ENCODE measurements at regions not wholly inside any gene's neighbourhood (a gene's known extent, or its start where the extent isn't known, plus 50 kb on each side); places are given as distances from the start of the nearest gene placed in this dataset.

DNA sequence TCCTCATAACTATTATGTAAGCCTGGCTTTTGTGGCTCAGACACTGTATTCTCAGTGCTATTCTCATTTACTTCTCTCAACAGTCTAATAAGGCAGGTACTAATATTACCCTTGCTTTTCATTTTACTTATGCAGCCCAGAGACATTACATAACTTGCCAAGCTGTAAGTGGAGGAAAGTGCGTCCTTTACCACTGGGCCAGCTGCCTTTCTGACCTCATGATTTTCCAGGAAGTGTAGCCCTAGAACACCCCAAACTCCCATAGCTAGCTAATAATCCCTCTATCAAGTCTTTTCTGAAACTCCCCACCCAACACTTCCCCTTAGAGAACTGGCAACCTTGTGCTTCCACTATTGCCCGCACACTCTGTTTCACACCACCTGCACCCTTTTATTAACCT is 192.9 kb upstream of the HMHB1 start:
- DNase-seq, result no peak
- WGBS, 2 donors, result 79 to 90% methylated on average over 2 of the region's 2 CpGs

DNA sequence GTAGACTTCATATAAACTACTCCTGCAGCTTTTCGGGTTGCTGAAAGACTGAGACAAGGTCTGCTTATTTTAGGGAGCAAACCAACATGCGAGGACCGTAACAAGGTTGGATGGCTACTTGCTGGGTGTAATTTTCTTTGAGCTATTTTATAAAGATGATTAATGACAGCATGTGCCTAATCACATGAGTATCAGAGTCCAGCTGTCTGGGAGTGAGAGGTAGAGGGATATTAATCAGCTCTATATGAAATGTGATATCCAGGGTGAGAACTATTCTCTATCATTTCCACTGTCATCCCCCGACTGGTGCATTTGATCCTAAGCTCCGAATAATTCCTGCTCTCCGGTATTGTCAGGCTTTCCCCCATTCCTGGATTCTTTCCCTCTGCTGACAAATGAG is 193.8 kb upstream of the HMHB1 start:
- Histone ChIP-seq H3K9me3 (no peaks in the 10 kb centered on the region), H3K36me3 (ENCODE audit: low read depth, missing control alignments) (no peaks in the 10 kb centered on the region), H3K27ac (no peak overlapping the region), H3K4me1 (no peaks in the 10 kb centered on the region), H3K27me3 (no peaks in the 10 kb centered on the region), H3K4me3 (no peak overlapping the region)
- TF ChIP-seq POLR2A (IDR thresholded peaks at IDR 0.05), result no peak
- TF ChIP-seq, protein P1, sequence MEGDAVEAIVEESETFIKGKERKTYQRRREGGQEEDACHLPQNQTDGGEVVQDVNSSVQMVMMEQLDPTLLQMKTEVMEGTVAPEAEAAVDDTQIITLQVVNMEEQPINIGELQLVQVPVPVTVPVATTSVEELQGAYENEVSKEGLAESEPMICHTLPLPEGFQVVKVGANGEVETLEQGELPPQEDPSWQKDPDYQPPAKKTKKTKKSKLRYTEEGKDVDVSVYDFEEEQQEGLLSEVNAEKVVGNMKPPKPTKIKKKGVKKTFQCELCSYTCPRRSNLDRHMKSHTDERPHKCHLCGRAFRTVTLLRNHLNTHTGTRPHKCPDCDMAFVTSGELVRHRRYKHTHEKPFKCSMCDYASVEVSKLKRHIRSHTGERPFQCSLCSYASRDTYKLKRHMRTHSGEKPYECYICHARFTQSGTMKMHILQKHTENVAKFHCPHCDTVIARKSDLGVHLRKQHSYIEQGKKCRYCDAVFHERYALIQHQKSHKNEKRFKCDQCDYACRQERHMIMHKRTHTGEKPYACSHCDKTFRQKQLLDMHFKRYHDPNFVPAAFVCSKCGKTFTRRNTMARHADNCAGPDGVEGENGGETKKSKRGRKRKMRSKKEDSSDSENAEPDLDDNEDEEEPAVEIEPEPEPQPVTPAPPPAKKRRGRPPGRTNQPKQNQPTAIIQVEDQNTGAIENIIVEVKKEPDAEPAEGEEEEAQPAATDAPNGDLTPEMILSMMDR (IDR thresholded peaks at IDR 0.05), result no peak
- WGBS, 2 donors, result 68 to 86% methylated on average over 6 of the region's 6 CpGs
- intact Hi-C loops (cut with DNase I; ENCODE audit: low total_unique reads), result no loop called here
- no peak for DNase-seq

More for the DNA sequence above, 192.9 kb upstream of the HMHB1 start:
- Histone ChIP-seq H3K27ac (no peak overlapping the region), H3K36me3 (ENCODE audit: low read depth, missing control alignments) (no peaks in the 10 kb centered on the region), H3K4me1 (no peaks in the 10 kb centered on the region), H3K4me3 (no peak overlapping the region), H3K27me3 (no peaks in the 10 kb centered on the region), H3K9me3 (no peaks in the 10 kb centered on the region)
- intact Hi-C loops (cut with DNase I; ENCODE audit: low total_unique reads), result no loop called here
- TF ChIP-seq POLR2A (IDR thresholded peaks at IDR 0.05), result no peak
- TF ChIP-seq, protein P1 (IDR thresholded peaks at IDR 0.05), result no peak

DNA sequence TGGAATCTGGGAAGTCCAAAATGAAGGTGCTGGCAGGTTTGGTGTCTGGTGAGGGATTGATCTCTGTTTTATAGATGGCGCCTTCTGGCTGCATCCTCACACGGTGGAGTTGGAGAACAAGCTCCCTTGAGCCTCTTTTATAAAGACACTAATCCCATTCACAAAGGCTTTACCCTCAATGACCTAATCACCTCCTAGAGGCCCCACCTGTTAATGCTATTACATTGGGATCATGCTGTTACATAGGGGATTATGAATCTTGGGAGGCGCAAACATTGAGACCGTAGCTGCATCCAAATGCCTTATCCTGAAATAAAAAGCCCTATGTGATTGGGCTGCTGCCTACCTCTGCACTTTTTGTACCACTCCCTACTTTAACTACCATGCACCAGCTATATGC is 197.1 kb upstream of the HMHB1 start:
- H3K9me3 ChIP-seq, result no peaks in the 10 kb centered on the region
- DNase-seq, result no peak
- no peaks in the 10 kb centered on the region for H3K4me1 ChIP-seq
- no peak overlapping the region for H3K27ac ChIP-seq
- H3K36me3 ChIP-seq (ENCODE audit: low read depth, missing control alignments), result no peaks in the 10 kb centered on the region
- H3K4me3 ChIP-seq, result no peak overlapping the region
- intact Hi-C loops (cut with DNase I; ENCODE audit: low total_unique reads), result no loop called here
- H3K27me3 ChIP-seq, result no peaks in the 10 kb centered on the region
- 68 to 78% methylated on average over 4 of the region's 4 CpGs for WGBS, 2 donors
- TF ChIP-seq POLR2A (IDR thresholded peaks at IDR 0.05), result no peak
- TF ChIP-seq, protein P1 (IDR thresholded peaks at IDR 0.05), result no peak

DNA sequence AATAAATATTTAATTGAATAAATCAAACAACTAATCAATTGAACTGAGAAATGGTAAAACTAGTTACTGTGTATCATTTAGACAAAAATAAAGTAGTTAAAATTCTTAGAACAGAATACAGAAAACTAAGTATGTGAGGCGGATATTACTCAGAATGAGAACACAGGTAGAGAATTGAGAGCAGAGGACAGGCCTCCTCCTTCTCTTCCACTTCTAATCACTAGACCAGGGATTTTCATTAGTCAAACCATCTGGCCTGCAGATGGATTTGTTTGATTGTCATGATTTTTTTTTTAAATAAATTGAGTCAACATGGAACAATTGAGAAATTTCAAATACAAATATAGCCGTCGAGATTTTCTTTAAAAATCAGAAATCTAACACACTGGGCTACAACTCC is 198.6 kb upstream of the HMHB1 start:
- WGBS, 2 donors, result 93 to 97% methylated on average over 3 of the region's 3 CpGs
- no peak for TF ChIP-seq POLR2A (IDR thresholded peaks at IDR 0.05)
- TF ChIP-seq, protein P1 (IDR thresholded peaks at IDR 0.05), result no peak
- intact Hi-C loops (cut with DNase I; ENCODE audit: low total_unique reads), result no loop called here
- Histone ChIP-seq H3K36me3 (ENCODE audit: low read depth, missing control alignments) (no peaks in the 10 kb centered on the region), H3K27ac (no peak overlapping the region), H3K4me1 (no peaks in the 10 kb centered on the region), H3K4me3 (no peak overlapping the region), H3K27me3 (no peaks in the 10 kb centered on the region), H3K9me3 (no peaks in the 10 kb centered on the region)
- no peak for DNase-seq

DNA sequence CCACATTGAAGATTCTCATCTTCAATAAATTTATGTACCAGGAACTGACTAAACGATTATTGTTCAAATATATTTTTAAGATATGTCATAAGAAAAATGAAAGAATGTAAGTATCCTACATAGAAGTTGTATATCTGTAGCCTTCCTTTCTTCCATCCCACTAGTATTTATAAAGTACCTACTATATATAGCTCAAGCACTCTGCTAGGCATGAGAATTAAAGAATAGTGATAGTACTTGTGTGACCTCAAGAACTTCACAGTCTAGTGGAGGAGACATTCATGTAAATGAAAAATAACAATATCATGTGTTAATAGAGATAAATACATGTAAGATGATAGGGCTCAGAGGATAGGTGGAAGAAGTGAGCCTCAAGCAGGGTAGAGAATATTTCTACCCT is 201.0 kb upstream of the HMHB1 start:
- TF ChIP-seq POLR2A (IDR thresholded peaks at IDR 0.05), result no peak
- TF ChIP-seq, protein P1 (IDR thresholded peaks at IDR 0.05), result no peak
- Histone ChIP-seq H3K9me3 (no peaks in the 10 kb centered on the region), H3K27me3 (no peaks in the 10 kb centered on the region), H3K4me3 (no peak overlapping the region), H3K27ac (no peak overlapping the region), H3K36me3 (ENCODE audit: low read depth, missing control alignments) (no peaks in the 10 kb centered on the region), H3K4me1 (no peaks in the 10 kb centered on the region)
- DNase-seq, result no peak
- intact Hi-C loops (cut with DNase I; ENCODE audit: low total_unique reads), result no loop called here
- 76 to 86% methylated on average over 1 of the region's 1 CpG for WGBS, 2 donors
